Neural progenitor cell (in vitro differentiated cells): ENCODE measurements at regions not wholly inside any gene's neighbourhood (a gene's known extent, or its start where the extent isn't known, plus 50 kb on each side); places are given as distances from the start of the nearest gene placed in this dataset.

Source experiments
- DNase-seq: peaks from one replicate; pipeline ENCODE4 v3.0.0-alpha.2; 2016; ENCODE audit warnings: low spot score
- H2AFZ ChIP-seq: fragments of 200-600 bp; sonication (generic); replicated peaks from 2 replicates; pipeline ENCODE4 v1.6.1; 2016; ENCODE audit warnings: antibody characterized with exemption
- H3F3A ChIP-seq: fragments of 200-600 bp; sonication (generic); 2 replicates; pipeline ENCODE4 v1.6.1; 2016; ENCODE audit warnings: antibody characterized with exemption, low read depth
- H3K27ac ChIP-seq: fragments of 200-600 bp; sonication (generic); 2 replicates; pipeline ENCODE4 v1.5.1; 2016; ENCODE audit warnings: mild to moderate bottlenecking
- H3K27me3 ChIP-seq: fragments of 200-600 bp; sonication (generic); 2 replicates; pipeline ENCODE4 v1.6.1; 2016; ENCODE audit warnings: mild to moderate bottlenecking, moderate library complexity
- H3K36me3 ChIP-seq: fragments of 200-600 bp; sonication (generic); 2 replicates; pipeline ENCODE4 v1.5.1; 2016
- H3K4me1 ChIP-seq: fragments of 200-600 bp; sonication (generic); 2 replicates; pipeline ENCODE4 v1.6.1; 2016; ENCODE audit warnings: mixed run types
- H3K4me2 ChIP-seq: fragments of 200-600 bp; sonication (generic); 2 replicates; pipeline ENCODE4 v1.6.1; 2016
- H3K4me3 ChIP-seq: fragments of 200-600 bp; sonication (generic); 2 replicates; pipeline ENCODE4 v1.5.1; 2016
- H3K79me2 ChIP-seq: fragments of 200-600 bp; sonication (generic); 2 replicates; pipeline ENCODE4 v1.6.1; 2016; ENCODE audit warnings: low read depth
- H3K9ac ChIP-seq: fragments of 200-600 bp; sonication (generic); 2 replicates; pipeline ENCODE4 v1.6.1; 2016
- H3K9me3 ChIP-seq: fragments of 200-600 bp; sonication (generic); 2 replicates; pipeline ENCODE4 v1.5.1; 2016; ENCODE audit warnings: low read depth
- H4K20me1 ChIP-seq: fragments of 200-600 bp; sonication (generic); 2 replicates; pipeline ENCODE4 v1.6.1; 2016; ENCODE audit warnings: low read depth
- H3K27ac Mint-ChIP-seq: 3 replicates; pipeline ENCODE4 v1.8.0; 2021; ENCODE audit warnings: mixed read lengths
- H3K27me3 Mint-ChIP-seq: 2 replicates; pipeline ENCODE4 v1.8.0; 2022; ENCODE audit warnings: low read depth, mild to moderate bottlenecking, inconsistent platforms, moderate library complexity, mixed read lengths; ENCODE audit not compliant: insufficient read depth
- H3K36me3 Mint-ChIP-seq: 3 replicates; pipeline ENCODE4 v1.8.0; 2021; ENCODE audit warnings: mixed read lengths
- H3K4me1 Mint-ChIP-seq: 3 replicates; pipeline ENCODE4 v1.8.0; 2021; ENCODE audit warnings: mixed read lengths
- H3K4me3 Mint-ChIP-seq: 3 replicates; pipeline ENCODE4 v1.8.0; 2021; ENCODE audit warnings: mild to moderate bottlenecking, moderate library complexity, mixed read lengths
- H3K9me3 Mint-ChIP-seq: 3 replicates; pipeline ENCODE4 v1.8.0; 2020; ENCODE audit warnings: mixed read lengths
- CTCF ChIP-seq: fragments of 200-600 bp; sonication (generic); IDR thresholded peaks from 2 replicates; pipeline ENCODE4 v1.5.1; 2017; ENCODE audit warnings: antibody characterized with exemption, mild to moderate bottlenecking
- EZH2 ChIP-seq: fragments of 200-600 bp; sonication (generic); IDR thresholded peaks from 2 replicates; pipeline ENCODE4 v1.6.1; 2017; ENCODE audit warnings: antibody characterized with exemption, mild to moderate bottlenecking, moderate library complexity
- EZH2phosphoT487 ChIP-seq: fragments of 200-600 bp; sonication (generic); IDR thresholded peaks from 2 replicates; pipeline ENCODE4 v1.6.1; 2017; ENCODE audit warnings: antibody characterized with exemption

DNA sequence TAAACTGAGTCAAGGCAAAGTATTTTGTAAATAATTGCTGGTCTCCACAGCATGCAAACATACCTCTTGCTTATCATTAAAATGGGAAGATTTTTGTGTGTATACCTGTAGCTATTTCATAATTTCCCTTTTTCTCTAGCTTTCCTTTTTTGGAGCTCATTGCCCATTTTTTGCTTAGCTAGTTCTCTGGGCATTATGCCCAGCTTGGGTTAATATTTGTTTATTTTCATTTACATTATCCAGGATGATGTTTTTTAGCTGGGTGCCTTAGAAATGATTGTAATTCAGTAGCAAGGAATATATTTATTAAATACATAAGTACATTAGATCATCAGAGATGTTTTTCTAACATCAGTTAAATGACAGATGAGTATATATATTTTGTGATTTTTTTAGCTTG lies 1271.7 kb upstream of the GBE1 start:
- Mint-ChIP-seq H3K4me3 (no peak overlapping the region), H3K36me3 (no peaks in the 10 kb centered on the region), H3K9me3 (peaks cover 4% of the 10 kb centered on the region), H3K27ac (no peak overlapping the region), H3K4me1 (no peaks in the 10 kb centered on the region), H3K27me3 (peaks cover 3% of the 10 kb centered on the region)
- Histone ChIP-seq H3K36me3 (no peaks in the 10 kb centered on the region), H3K9ac (no peak overlapping the region), H4K20me1 (no peaks in the 10 kb centered on the region), H3F3A (no peaks in the 10 kb centered on the region), H2AFZ (no peak overlapping the region), H3K27ac (no peak overlapping the region), H3K79me2 (no peaks in the 10 kb centered on the region), H3K9me3 (no peaks in the 10 kb centered on the region), H3K4me1 (no peaks in the 10 kb centered on the region), H3K4me3 (no peak overlapping the region), H3K27me3 (no peaks in the 10 kb centered on the region), H3K4me2 (no peak overlapping the region)
- DNase-seq: no peak
- TF ChIP-seq CTCF (no peak), EZH2 (no peak), EZH2phosphoT487 (no peak)

DNA sequence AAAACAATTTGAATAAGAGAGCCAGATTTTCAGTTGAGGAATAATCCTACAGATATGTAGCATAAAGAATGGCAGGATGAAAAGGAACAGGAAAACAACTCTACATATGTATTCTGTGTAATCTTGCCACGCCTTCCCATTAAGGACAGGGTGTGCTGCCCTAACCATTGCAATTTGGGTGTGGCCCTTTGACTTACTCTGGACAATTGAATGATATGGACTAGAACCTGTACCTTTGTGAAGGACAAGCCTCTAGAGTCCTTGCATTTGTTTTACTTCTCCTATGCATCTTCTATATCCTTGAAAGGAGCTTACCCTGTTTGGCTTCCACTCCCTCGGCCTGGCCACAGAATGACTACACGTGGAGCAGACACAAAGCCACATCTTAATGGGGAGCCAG lies 1261.6 kb upstream of the GBE1 start:
- H3K9ac ChIP-seq: no peak overlapping the region
- H3K27me3 ChIP-seq: no peaks in the 10 kb centered on the region
- H3K27ac Mint-ChIP-seq: no peak overlapping the region
- no peaks in the 10 kb centered on the region for H3K4me1 Mint-ChIP-seq
- no peak overlapping the region for H3K4me2 ChIP-seq
- no peak for DNase-seq
- no peak overlapping the region for H3K4me3 Mint-ChIP-seq
- H3K4me3 ChIP-seq: no peak overlapping the region
- H2AFZ ChIP-seq: no peak overlapping the region
- H4K20me1 ChIP-seq: no peaks in the 10 kb centered on the region
- H3K27me3 Mint-ChIP-seq: no peaks in the 10 kb centered on the region
- H3K27ac ChIP-seq: no peak overlapping the region
- H3K9me3 Mint-ChIP-seq: no peaks in the 10 kb centered on the region
- no peaks in the 10 kb centered on the region for H3K9me3 ChIP-seq
- H3F3A ChIP-seq: no peaks in the 10 kb centered on the region
- H3K4me1 ChIP-seq: no peaks in the 10 kb centered on the region
- TF ChIP-seq EZH2phosphoT487 (no peak), CTCF (no peak)
- no peaks in the 10 kb centered on the region for H3K36me3 Mint-ChIP-seq
- no peaks in the 10 kb centered on the region for H3K36me3 ChIP-seq
- no peaks in the 10 kb centered on the region for H3K79me2 ChIP-seq

DNA sequence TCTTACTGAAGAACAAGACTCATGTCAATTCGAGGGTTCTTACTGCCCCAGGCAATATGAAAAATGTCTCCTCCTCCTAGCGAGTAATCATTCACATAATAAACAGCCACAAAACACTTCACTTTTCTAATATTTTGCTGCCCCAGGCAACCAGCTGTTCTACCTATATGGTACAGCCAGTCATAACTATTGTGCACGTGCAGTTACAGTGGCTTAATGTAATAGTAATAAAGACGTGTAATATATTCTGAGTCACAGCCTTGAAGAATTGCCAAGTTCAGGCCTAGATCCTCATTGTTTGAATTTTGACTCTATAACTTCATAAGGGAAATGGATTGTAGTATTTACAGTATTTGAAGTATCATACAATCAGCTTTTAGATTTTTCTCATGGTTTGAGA lies 1250.0 kb upstream of the GBE1 start:
- Histone ChIP-seq H3K27ac (no peak overlapping the region), H3K79me2 (no peaks in the 10 kb centered on the region), H3K4me2 (no peak overlapping the region), H3K27me3 (no peaks in the 10 kb centered on the region), H4K20me1 (no peaks in the 10 kb centered on the region), H3K36me3 (no peaks in the 10 kb centered on the region), H3K9ac (no peak overlapping the region), H3K4me3 (no peak overlapping the region), H3K9me3 (no peaks in the 10 kb centered on the region), H3F3A (no peaks in the 10 kb centered on the region), H2AFZ (no peak overlapping the region), H3K4me1 (no peaks in the 10 kb centered on the region)
- Mint-ChIP-seq H3K9me3 (no peaks in the 10 kb centered on the region), H3K4me1 (no peaks in the 10 kb centered on the region), H3K27ac (no peak overlapping the region), H3K4me3 (no peak overlapping the region), H3K27me3 (no peaks in the 10 kb centered on the region), H3K36me3 (no peaks in the 10 kb centered on the region)
- DNase-seq: no peak
- TF ChIP-seq CTCF: no peak

GRCh38 chr3:83003917-83004316 lies 1242.5 kb upstream of the GBE1 start:
- H3K4me1 Mint-ChIP-seq: peaks cover 4% of the 10 kb centered on the region

More at GRCh38 chr3:83003917-83004316, 1242.5 kb upstream of the GBE1 start:
- Histone ChIP-seq H3K4me2 (peak overlapping the region; percentile 47), H3K27ac (no peak overlapping the region), H3K27me3 (no peaks in the 10 kb centered on the region), H3K4me1 (peaks cover 12% of the 10 kb centered on the region), H3F3A (no peaks in the 10 kb centered on the region), H2AFZ (peak overlapping the region; percentile 94), H4K20me1 (no peaks in the 10 kb centered on the region), H3K4me3 (no peak overlapping the region), H3K9me3 (no peaks in the 10 kb centered on the region), H3K9ac (no peak overlapping the region), H3K79me2 (no peaks in the 10 kb centered on the region), H3K36me3 (no peaks in the 10 kb centered on the region)
- no peak overlapping the region for H3K27ac Mint-ChIP-seq
- no peak overlapping the region for H3K4me3 Mint-ChIP-seq
- peaks cover 2% of the 10 kb centered on the region for H3K27me3 Mint-ChIP-seq
- H3K9me3 Mint-ChIP-seq: no peaks in the 10 kb centered on the region
- TF ChIP-seq EZH2: no peak
- no peak for TF ChIP-seq CTCF
- no peak for TF ChIP-seq EZH2phosphoT487
- peak; percentile 14 for DNase-seq
- H3K36me3 Mint-ChIP-seq: no peaks in the 10 kb centered on the region
